HG02870 (cell line): ENCODE measurements at regions not wholly inside any gene's neighbourhood (a gene's known extent, or its start where the extent isn't known, plus 50 kb on each side); places are given as distances from the start of the nearest gene placed in this dataset.

Source experiments
- ATAC-seq: cut with Tn5 transposase; IDR thresholded peaks from one replicate; pipeline ENCODE4 v1.9.1; 2021; ENCODE audit warnings: mild to moderate bottlenecking, moderate library complexity; ENCODE audit not compliant: unreplicated experiment

DNA sequence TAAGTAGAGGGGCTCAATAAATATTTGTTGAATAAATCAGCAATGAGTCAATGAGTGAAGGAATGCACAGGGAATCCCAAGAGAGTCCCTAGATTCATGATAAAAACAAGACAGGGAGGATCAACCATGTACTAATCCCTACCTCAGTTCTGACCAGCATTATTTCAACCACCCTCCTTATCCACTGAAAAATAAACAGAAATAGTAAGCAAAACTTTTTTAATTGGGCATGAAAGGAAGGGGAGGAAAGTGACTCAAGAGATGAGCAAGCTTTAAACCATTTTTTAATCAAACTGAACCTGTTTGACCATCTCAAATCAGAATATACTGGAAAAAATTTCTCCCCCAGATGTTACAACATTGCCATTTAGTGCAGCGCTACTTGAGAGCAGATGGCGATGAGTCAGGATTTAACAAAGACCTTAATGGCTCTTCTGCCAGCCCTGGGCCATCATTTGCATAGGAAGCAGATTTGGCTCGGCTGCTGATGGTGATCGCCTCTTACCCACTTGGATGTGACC, 194.8 kb upstream of the SLC30A5 start:
- no peak for ATAC-seq

DNA sequence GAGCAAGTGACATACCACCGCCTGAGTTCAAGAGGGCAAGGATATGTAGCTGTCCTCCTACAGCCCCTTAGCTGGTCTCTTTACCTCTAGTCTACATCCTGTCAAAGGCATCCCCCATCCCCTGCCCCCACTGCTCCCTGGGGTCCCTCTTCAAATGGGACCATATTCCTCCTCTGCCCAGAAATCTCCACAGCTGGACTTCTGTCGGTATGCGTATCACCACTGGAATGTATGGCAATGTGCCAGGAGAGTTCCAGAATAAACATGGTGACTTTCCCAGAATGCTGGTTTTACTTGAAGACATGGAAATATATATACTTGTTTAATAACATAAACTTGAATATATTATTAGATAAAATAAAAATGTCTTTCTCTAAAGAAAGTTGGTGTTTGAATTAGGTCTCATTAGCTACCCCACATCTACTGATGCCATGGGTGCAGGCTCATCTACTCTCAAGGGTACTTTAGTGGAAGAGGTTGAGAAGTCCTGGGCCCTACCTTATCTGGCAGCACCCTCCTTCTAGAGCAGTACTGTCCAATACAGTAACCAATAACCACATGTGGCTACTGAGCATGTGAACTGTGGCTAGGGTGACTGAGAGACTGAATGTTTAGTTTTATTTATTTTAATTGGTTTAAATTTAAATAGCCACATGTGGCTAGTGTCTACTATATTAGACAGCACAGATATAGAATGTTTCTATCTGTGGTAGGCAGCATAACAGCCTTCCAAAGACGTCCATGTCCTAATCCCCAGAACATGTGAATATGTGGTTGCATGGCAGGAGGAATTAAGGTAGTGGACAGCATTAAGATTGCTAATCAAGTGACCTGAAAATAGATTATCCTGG, 181.7 kb upstream of the SLC30A5 start:
- ATAC-seq = no peak

DNA sequence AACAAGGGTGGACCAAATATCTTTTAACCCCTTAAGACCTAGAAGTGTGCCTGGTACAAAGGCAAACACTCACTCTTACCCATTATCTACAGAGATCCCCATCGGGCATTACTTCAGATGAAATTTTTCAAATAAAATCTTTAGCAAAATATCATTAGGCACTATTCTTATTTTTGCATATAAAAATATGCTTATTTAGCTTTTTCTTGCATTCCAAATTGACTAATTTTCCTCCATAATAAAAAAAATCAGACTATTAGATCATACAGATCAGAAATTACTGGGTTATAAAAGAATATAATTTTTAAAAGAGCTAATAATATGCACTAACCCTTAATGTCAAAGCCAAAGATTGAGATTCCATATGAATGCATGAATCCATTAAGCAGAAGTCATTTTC, 178.7 kb upstream of the SLC30A5 start:
- ATAC-seq = no peak

DNA sequence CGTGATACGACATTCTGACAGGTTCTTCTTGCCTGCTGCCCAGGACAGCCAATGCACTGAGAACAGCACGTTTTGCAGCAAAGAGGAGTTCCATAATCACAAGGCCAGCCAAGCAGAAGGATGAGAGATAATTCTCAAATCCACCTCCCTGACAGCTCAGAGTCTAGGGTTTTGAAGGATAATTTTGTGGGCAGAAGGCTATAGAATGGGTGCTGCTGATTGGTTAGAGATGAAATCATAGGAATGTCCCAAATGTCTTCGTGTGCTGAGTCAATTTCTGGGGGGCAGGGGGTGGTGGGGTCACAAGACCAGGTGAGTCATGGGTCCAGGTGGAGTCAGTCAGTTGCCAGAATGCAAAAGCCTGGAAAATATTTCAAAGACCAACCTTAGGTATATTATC, 175.5 kb upstream of the SLC30A5 start:
- ATAC-seq = no peak

DNA sequence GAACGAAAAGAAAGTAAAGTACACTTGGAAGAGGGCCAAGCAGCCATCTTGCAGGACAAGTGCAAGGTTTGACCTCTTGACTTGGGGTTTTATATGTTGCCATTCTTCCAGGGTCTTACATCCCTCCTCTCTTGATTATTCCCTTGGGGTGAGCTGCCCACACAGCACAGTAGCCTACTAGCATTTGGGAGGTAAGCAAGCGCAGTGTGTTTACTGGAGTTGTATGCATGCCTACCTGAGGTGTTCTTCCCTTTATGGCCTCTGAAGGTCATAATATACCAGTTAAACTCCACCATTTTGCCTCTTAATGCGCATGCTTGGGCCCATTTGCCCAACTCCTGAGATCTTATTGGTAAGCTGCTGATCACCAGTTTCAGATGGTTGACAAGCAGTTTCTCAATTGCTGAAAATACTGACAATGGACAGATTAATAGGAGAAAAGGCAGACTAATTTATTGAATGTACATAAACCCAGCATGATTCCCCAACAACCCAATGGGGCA, 173.8 kb upstream of the SLC30A5 start:
- ATAC-seq = no peak

DNA sequence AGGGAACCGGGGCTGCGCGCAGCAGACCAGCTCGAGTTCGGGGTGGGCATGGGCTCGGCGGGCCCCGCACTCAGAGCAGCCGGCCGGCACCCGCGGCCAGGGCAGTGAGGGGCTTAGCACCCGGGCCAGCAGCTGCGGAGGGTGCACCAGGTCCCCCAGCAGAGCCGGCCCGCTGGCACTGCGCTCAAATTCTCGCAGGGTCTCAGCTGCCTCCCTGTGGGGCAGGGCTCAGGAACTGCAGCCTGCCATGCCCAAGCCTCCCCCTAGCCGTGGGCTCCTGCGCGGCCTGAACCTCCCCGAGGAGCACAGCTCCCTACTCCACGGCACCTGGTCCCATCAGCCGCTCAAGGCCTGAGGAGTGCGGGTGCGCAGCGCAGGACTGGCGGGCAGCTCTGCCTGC, 172.9 kb upstream of the SLC30A5 start:
- no peak for ATAC-seq

DNA sequence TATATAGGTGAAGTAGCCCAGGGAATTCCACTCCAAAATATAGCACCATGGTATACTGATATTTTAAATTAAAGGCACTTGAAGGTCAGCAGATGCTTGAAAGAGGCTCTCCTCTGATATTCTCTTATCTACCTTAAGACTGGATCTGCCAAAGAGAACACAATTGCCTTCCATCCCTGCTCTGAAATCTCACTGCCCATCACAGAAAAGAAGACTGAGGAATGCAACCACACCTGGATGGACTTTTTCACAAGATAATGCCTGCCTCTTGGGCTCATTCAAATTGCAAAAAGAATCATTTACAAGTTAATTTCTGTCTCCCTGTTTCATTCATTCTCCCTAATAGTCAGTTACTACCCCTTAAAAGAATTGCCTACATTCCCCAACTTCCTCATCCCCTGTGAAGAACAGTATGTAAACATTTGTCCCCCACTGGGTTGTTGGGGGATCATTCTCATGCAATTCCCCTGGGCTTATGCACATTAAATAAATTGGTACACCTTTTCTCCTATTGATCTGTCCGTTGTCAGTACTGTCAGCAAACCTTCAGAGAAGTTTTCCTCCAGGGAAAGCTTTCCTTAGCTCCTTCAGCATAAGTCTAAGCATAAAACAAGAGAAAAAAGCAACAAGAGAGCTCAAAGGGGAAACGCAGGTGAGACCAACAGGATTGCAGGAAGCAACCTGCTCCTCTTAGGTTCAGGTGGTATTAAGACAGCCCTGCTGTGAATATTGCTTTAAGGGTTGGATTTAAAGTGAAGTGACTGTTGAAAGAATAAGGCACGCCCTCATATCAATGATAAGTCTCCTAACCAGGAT, 171.4 kb upstream of the SLC30A5 start:
- no peak for ATAC-seq

DNA sequence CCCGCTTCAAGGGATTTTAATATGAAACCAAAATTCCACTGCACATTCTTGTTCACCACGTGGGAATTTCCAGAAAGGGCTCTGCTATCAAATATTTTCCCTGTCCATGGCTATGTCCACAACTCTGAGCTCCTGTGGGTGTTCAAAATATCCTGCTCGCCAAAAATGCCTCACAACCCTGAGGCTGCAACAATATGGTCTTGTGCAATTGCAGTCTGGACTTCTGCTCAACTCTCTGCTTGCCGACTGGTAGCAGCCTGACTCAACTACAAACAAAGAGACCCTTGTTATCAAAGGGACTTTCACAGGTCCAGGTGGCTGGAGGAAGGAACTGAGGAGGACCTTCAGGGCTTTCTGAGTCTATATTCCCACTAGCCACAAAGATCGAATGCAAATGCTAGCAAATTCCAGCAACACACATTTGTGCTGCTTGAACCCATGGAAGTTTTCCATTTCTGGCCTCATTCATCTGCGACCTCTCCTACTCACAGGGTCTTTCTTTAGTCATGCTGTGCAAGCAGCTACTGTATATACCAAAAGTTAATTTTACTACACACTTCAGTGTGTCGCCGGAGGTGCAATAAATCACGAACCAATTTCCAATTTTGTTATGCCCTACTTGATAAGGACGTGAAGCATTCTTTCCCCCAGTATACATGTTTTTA, 169.2 kb upstream of the SLC30A5 start:
- no peak for ATAC-seq

DNA sequence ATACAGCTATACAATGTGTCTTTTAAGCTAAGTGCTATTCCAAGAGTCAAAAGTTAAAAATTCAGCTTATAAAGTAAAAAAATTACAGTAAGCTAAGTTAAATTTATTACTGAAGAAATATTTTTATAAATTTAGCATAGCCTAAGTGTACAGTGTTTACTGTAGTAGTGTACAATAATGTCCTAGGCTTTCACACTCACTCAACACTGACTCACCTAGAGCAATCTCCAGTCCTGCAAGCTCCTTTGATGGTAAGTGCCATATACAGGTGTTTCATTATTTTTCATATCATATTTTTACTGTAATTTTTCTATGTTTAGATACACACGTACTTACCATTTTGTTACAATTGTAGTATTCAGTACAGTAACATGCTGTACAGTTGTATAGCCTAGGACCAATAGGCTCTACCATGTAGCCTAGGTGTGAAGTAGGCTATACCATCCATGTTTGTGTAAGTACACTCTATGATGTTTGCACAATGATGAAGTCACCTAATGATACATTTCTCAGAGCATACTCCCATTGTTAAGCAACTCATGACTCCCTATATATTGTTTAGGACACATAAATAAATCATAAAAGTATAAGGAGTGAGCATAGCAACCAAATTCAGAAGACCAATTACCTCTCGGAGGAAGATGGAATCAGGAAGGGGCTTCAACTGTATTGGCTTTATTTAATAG, 165.1 kb upstream of the SLC30A5 start:
- ATAC-seq = no peak

DNA sequence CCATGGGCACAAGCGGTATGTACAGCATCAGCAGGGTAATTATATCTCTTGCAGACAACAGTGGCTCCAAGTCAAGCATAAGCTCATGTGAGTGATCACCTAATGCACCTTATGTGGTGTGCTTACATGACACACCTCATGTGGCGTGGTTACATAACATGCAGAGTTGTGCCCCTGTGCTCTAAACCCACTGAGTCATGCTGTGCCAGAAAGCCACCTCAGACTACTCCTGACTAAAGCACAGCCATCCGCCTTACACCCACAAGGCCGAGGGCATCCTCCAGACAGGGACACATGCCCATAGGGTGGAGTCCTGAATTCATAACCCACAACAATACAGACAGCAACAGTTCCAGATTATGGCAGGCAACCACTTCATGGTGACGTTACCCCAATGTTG, 163.7 kb upstream of the SLC30A5 start:
- ATAC-seq = no peak

DNA sequence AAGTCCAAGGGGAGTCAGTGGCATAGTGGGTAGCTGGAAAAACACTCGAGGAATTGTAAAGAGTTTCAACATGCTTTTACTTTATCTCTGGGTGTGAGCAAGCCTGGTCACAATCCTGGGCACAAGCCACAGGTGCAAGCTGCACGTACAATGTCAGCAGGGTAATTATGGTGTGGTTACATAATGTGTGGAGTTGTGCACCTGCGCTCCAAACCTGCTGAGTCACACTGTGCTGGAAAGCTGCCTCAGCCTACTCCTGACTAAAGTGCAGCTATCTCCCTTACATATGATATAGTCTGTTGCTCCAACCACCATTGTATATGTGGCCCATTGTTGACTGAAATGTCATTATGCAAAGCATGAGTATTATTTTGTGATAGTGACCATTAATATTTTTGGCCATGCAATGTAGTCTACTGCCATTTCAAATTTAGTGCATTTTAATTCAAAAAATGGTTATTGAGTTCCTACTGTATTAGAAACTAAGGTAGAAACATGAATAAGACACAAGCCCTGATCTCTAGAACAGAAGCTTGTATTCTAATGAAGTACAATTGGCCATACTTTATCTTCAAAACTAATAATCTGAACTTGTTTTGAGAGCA, 160.9 kb upstream of the SLC30A5 start:
- no peak for ATAC-seq

DNA sequence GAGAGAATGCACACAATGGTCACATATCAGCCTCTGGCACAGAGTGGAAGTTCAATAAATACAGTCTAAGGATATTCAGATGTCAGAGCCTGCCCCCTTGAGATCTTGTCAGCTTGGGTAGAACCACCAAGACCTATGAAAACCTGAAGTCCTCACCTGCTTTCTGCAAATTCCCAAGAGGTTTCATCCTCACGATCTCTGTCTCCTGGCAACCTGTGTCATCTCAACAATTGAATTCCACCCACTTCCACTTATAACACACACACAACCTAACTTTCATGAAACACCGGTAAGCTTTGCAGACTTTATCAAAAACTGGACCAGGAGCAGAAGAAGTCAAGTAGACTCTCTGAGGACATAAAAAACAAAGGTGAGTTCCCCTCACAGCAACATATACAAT, 151.6 kb upstream of the SLC30A5 start:
- no peak for ATAC-seq

DNA sequence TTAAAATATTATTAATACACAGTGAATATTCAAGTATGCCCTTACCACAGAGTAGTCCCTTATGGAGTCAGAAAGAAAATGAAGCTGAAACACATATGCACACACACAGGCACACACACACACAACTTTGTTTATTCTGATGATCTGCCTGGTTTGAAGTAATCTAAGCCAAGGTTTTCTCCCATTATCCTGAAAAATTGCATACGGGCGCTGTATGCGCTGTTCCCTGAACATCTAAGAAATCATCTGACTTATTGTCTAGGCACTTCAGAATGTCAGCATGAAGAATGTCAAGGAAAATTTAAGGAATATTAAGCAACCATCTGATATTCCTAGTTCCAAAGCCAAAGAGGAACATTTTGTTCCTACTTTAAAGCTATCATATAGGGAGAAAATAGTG, 147.1 kb upstream of the SLC30A5 start:
- ATAC-seq = no peak

DNA sequence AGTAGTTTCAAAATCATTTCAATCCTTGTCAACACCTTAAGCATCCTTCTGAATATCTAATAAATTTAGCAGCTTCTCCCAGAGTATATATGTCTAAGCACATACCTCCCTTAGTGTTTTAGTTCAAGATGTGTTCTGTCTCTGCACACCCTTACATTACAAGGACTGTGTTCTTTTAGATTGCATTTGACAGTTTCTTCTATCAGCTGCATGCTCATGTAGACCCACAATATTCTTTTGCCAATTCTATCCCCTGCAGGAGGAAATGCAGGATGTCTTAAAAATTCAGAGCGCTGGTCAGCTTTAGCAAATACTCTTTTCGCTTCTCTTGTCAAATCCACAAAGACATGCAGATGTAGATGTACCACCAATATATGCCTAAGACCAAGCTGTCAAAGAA, 145.8 kb upstream of the SLC30A5 start:
- no peak for ATAC-seq

DNA sequence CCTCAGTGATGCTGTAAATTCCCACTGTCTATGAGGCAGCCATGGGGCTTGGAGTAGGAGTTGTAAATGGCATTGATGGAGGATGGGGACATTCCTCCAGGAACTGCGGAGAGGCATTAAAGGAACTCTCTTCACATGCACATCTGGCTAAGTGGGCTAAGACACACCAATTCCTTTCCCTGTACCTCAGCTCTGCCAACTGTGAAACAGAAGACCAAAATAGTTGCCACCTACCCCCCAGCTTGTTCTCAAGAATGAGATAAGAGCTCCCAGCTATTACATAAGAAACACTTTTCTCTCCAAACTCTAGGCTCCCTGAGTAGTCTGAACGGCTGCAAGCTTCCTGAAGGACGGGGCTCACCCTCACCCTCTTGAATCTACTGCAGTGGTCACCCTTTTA, 144.6 kb upstream of the SLC30A5 start:
- no peak for ATAC-seq

DNA sequence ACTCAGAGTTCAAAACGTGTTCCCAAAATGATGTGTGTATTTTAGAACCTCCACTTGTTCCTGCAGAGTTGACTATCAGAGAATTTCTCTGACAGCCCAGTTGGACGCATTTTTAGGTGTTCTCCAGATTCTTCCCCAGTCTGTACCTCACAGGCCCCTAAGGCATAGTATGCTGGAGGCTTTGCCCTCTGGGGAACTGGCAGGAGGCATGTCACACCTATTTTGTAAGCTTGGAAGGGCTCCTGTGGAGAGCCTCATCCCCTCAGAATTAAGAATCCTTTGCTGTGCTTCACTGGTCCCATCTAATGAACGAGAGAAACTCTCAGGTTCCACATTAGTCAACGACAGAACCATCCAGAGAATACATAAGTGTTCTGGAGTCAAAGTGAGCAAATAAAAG, 144.1 kb upstream of the SLC30A5 start:
- no peak for ATAC-seq

DNA sequence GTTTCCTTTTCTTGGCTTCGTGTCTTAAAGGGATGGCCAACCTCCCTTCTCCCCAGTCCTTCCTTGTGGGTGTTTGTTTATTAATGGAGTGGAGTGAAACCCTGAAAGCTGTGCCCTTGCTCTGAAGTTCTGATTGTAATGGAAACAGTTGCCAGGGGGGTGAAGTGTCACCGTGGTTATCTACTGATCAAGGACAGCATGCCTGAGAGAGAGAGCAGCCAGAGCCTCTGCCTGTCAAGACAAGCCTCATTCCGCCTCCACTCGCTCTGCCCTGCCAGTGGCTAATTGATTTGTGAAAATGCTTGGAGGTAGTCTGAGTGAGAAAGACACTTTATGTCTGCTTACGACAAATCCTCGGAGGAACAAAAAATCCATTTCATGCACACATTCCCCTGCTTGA, 143.7 kb upstream of the SLC30A5 start:
- ATAC-seq = no peak

DNA sequence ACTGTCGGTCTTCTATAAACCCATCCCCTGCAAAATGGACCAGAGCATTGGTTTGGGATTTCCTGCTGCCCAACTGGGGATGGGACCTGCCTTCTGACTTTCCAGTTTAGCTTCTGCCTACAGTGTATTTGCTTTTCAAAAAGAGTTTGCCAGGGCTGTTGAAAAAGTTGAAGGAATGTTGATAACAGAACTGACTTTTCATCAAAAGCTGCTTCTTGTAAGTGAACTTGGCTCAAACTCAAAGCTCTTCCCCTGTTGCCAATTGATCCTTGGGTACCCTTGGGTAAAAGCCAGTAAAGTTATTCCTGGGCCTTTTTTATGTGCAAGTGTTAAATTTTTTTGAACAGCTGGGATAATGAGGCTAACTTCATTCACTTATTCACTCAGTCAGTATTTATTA, 142.9 kb upstream of the SLC30A5 start:
- no peak for ATAC-seq

DNA sequence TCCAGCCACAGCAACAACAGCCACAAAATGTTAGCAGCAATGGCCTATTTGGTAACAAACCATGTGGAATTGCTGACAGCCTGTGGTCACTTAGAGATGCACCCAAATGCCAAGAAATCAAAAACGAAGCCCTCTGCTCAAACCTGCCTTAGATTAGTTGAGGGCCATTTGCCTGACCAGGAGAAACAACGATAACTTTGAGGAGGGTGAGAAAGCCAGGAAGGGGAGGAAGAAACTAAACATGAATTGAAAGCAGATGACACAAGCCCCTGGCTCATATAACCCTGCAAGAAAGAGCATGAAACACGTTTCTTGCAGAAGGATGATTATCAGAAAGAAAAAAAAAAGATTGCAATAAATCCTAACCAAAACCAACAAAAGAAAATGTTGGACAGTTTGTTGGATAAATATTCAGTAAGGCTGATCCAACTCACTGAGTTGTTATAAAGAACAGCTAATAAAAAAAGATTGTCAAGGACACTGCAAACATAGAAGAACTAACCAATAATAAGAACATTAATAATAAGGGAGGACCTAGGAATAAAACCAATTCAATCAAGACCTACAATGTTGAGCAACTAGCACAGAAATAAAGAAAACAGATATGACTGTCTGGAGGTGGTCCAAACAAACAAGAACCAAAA, 140.5 kb upstream of the SLC30A5 start:
- ATAC-seq = no peak
